WERI-Rb-1 (cell line): ENCODE measurements at regions not wholly inside any gene's neighbourhood (a gene's known extent, or its start where the extent isn't known, plus 50 kb on each side); places are given as distances from the start of the nearest gene placed in this dataset.

Source experiments
- DNase-seq: peaks from one replicate; pipeline ENCODE4 v3.0.0-alpha.2; 2020
- H3K27ac ChIP-seq: fragments of 250-450 bp; sonication (Bioruptor Pico); 2 replicates; pipeline ENCODE4 v1.5.1; 2020; ENCODE audit warnings: mild to moderate bottlenecking, moderate library complexity
- H3K27me3 ChIP-seq: fragments of 250-450 bp; sonication (Bioruptor Pico); 2 replicates; pipeline ENCODE4 v1.5.1; 2021; ENCODE audit warnings: mild to moderate bottlenecking, low read depth, moderate library complexity; ENCODE audit not compliant: insufficient read depth, severe bottlenecking
- H3K36me3 ChIP-seq: fragments of 250-450 bp; sonication (Bioruptor Pico); 2 replicates; pipeline ENCODE4 v1.5.1; 2020; ENCODE audit warnings: mild to moderate bottlenecking, moderate library complexity
- H3K4me3 ChIP-seq: 2 replicates; pipeline ENCODE4 v1.5.1; 2011; ENCODE audit warnings: low read depth, mild to moderate bottlenecking, control low read depth, low read length
- H3K9me3 ChIP-seq: fragments of 250-450 bp; sonication (Bioruptor Pico); 2 replicates; pipeline ENCODE4 v1.5.1; 2021; ENCODE audit warnings: mild to moderate bottlenecking, moderate library complexity; ENCODE audit not compliant: severe bottlenecking
- TF ChIP-seq, protein P1 (sequence below): IDR thresholded peaks from 2 replicates; pipeline ENCODE4 v1.5.1; 2011; ENCODE audit warnings: low read depth, mild to moderate bottlenecking, control low read depth, inconsistent platforms, low read length

DNA sequence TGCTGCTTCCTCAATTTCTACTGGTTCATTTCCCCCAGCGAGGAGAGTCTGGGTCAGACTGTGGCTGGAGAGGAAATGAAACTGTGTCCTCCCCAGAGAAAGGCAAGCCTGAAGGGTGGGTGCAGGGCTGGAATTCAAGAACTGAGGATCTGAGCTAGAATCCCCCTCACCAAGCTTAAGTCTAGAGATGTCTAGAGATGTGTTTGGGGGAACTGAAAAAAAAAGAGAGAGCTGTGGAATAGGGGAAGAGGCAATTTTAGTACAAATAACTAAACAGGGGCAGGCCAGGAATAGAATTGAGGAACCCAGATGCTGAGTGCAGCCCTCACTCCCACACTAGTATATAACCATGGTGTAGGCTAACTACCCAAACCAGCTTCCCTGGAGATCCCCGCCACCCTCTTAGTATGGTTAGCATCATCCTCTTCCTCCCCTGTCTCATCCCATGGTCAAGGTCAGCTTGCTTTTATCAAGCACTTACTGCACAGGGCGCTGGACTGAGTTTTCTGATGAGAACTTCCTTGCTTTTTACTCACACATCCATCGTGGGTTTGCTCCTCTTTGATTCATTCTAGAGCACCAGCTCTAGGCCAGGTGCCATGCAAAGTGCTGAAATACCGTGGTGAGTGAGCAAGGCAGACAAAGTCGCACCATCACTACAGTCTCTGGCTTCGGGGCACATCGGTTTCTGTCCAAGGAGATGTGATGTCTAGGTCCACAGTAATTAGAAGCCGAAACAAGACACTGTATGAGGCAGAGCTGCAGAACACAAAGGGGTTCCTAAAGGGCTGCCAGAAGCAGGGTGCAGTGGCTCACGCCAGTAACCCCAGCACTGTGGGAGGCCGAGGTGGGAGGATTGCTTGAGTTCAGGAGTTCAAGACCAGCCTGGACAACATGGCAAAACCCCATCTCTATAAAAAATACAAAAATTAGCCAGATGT lies 112.9 kb upstream of the IPO9 start:
- Histone ChIP-seq H3K4me3 (no peak overlapping the region), H3K36me3 (peaks cover 61% of the 10 kb centered on the region), H3K9me3 (no peaks in the 10 kb centered on the region), H3K27me3 (no peaks in the 10 kb centered on the region), H3K27ac (no peak overlapping the region)
- TF ChIP-seq, protein P1, sequence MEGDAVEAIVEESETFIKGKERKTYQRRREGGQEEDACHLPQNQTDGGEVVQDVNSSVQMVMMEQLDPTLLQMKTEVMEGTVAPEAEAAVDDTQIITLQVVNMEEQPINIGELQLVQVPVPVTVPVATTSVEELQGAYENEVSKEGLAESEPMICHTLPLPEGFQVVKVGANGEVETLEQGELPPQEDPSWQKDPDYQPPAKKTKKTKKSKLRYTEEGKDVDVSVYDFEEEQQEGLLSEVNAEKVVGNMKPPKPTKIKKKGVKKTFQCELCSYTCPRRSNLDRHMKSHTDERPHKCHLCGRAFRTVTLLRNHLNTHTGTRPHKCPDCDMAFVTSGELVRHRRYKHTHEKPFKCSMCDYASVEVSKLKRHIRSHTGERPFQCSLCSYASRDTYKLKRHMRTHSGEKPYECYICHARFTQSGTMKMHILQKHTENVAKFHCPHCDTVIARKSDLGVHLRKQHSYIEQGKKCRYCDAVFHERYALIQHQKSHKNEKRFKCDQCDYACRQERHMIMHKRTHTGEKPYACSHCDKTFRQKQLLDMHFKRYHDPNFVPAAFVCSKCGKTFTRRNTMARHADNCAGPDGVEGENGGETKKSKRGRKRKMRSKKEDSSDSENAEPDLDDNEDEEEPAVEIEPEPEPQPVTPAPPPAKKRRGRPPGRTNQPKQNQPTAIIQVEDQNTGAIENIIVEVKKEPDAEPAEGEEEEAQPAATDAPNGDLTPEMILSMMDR, result no peak
- no peak for DNase-seq

DNA sequence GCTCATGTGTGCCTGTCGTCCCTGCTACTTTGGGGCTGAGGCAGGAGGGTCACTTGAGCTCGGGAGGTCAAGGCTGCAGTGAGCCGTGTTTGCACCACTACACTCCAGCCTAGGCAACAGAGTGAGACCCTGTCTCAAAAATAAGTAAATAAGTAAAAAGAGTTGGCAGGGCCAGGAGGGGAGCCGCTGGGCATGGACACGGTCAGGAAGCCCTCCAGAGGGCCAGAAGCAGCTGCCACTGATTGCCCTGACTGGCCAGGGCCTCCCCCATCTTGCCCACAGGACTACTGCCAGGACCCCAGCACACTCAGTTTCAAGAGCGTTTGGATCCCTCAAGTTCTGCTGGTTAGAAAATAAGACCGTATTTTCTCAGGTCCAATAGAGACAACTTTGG lies 112.2 kb upstream of the IPO9 start:
- no peaks in the 10 kb centered on the region for H3K27me3 ChIP-seq
- H3K27ac ChIP-seq, result no peak overlapping the region
- peaks cover 61% of the 10 kb centered on the region for H3K36me3 ChIP-seq
- TF ChIP-seq, protein P1, result no peak
- no peak overlapping the region for H3K4me3 ChIP-seq
- DNase-seq, result no peak
- no peaks in the 10 kb centered on the region for H3K9me3 ChIP-seq

DNA sequence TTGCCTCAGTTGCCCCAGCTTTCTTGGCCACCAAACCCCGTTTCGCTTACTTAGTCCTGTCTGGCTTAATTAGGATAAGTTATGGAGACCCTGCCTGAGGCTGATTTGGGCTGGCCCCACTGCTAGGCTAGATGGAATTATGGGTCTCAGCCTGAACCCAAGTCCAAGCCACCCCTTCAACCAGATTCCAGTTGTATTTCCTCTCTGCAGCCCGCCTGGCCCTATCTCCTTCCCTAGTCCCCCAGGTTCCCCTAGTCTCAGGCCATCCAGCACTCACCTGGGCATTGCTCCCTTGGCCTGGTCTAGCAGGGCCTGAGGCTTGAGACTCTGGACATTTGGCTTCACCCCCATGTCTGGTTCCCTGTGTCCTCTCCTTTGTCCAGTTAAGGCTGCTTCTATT lies 111.7 kb upstream of the IPO9 start:
- H3K36me3 ChIP-seq, result peaks cover 65% of the 10 kb centered on the region
- TF ChIP-seq, protein P1, result no peak
- H3K27me3 ChIP-seq, result no peaks in the 10 kb centered on the region
- H3K27ac ChIP-seq, result no peak overlapping the region
- no peak overlapping the region for H3K4me3 ChIP-seq
- no peaks in the 10 kb centered on the region for H3K9me3 ChIP-seq
- DNase-seq, result no peak

DNA sequence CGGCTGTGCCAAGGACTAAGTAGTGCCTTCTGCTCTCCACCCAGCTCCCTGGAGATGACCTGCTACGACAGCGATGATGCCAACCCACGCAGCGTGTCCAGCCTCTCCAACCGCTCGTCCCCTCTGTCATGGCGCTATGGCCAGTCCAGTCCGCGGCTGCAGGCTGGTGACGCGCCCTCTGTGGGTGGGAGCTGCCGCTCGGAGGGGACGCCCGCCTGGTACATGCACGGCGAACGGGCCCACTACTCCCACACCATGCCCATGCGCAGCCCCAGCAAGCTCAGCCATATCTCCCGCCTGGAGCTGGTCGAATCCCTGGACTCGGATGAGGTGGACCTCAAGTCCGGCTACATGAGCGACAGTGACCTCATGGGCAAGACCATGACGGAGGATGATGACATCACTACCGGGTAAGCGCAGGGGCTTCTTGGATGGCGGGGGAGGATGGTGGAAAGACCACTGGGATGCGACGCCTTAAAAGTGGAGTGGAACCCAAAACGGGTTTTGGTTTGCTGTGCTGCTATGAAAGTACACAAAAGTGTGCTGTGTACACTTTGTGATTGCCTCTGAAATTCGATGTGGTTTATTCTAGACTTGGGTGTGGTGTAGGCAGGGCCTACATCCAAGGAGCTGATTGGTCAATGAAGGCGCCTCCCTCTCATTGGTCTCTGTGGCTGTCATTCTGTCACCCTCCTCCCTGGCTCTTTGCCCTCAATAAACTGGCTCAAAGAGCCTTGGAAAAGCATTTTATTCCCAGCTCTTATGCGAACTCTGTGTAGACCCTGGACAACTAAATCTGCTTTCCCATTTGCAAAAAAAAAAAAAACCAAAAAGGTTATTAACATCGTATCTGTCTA lies 110.4 kb upstream of the IPO9 start:
- DNase-seq, result no peak
- no peak overlapping the region for H3K4me3 ChIP-seq
- H3K27ac ChIP-seq, result no peak overlapping the region
- no peaks in the 10 kb centered on the region for H3K9me3 ChIP-seq
- H3K27me3 ChIP-seq, result no peaks in the 10 kb centered on the region
- TF ChIP-seq, protein P1, result no peak
- peaks cover 57% of the 10 kb centered on the region for H3K36me3 ChIP-seq

DNA sequence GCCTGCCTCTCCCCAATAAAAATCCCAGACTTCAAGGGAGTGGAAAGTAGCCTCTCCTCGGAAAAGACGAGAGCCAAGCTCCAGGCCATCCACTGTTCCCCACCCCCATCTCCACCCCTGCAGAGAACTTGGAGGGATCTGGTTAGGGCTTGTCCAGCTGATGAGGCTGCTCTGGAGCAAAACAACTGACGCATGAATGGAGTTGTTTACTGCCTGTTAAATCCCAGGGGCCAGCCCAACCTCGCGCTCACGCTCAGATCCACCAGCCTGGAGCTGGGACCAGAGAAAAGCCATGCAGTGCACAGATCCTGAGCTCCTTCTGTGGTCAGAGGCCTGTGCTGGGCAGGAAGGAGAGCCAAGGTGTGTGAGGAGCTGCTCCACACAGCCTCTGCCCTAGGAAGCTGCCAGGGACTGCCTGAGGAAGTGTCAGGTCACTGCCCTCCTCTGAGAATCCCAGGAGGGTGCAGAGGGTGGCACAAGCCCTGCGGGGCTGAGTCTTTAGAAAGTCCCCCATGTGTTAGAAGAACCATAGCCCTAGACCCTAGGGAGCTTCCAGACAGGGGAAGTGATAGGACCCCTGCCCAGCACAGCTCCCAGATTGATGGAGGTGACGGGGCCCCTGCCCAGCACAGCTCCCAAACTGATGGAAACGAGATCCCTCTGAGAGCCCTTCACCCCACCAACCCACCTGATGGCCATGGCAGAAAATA lies 109.0 kb upstream of the IPO9 start:
- H3K4me3 ChIP-seq, result no peak overlapping the region
- no peaks in the 10 kb centered on the region for H3K9me3 ChIP-seq
- peak; percentile 52 for DNase-seq

More for the DNA sequence above, 109.0 kb upstream of the IPO9 start:
- no peaks in the 10 kb centered on the region for H3K27me3 ChIP-seq
- TF ChIP-seq, protein P1, result no peak
- H3K27ac ChIP-seq, result peak overlapping the region; percentile 16
- H3K36me3 ChIP-seq, result peaks cover 44% of the 10 kb centered on the region
